Thyroid gland (tissue), 4 donors: ENCODE measurements at regions not wholly inside any gene's neighbourhood (a gene's known extent, or its start where the extent isn't known, plus 50 kb on each side); places are given as distances from the start of the nearest gene placed in this dataset.

ENCODE experiments used
- DNase-seq, 2 donors: peaks; one replicate each; pipeline ENCODE4 v3.0.0-alpha.2; 2019
- H3K27ac ChIP-seq, 3 donors: fragments of 200-600 bp; sonication (generic); 1 replicate in 2 of 3; 2 replicates in 1 of 3; pipeline ENCODE4 v1.5.1; 2016 to 2019; ENCODE audit warnings: mild to moderate bottlenecking in 1 of 3, moderate library complexity in 1 of 3
- H3K27me3 ChIP-seq: fragments of 200-600 bp; sonication (generic); one replicate; pipeline ENCODE4 v1.5.1; 2019
- H3K36me3 ChIP-seq, 2 donors: fragments of 200-600 bp; sonication (generic); one replicate each; pipeline ENCODE4 v1.5.1; 2016 to 2019
- H3K4me1 ChIP-seq, 2 donors: fragments of 200-600 bp; sonication (generic); one replicate each; pipeline ENCODE4 v1.5.1; 2017 to 2019
- H3K4me3 ChIP-seq, 3 donors: fragments of 200-600 bp; sonication (generic); replicated peaks in 1 of 3; 1 replicate in 2 of 3; 2 replicates in 1 of 3; pipeline ENCODE4 v1.5.1; 2016; ENCODE audit warnings: mild to moderate bottlenecking in 1 of 3
- H3K9me3 ChIP-seq: fragments of 200-600 bp; sonication (generic); one replicate; pipeline ENCODE4 v1.5.1; 2017
- CTCF ChIP-seq, 6 experiments: fragments of 200-600 bp in 3 of 6; fragments of 450-650 bp in 3 of 6; sonication (generic) in 3 of 6; IDR thresholded peaks; one replicate each; pipeline ENCODE4 v1.5.1; 2016 to 2019; ENCODE audit warnings: antibody characterized with exemption in 6 of 6, mild to moderate bottlenecking in 2 of 6, inconsistent platforms in 1 of 6, moderate library complexity in 1 of 6
- POLR2A ChIP-seq, 2 donors: fragments of 450-650 bp; IDR thresholded peaks; one replicate each; pipeline ENCODE4 v1.6.1; 2017; ENCODE audit warnings: antibody characterized with exemption in 2 of 2, mild to moderate bottlenecking in 2 of 2, moderate library complexity in 1 of 2
- WGBS, 2 donors: methylation state at CpG; one replicate each; pipeline ENCODE4 v1.1.5; 2017; 5-methylcytosine and 5-hydroxymethylcytosine counted together
- intact Hi-C: fragments of 100-400 bp; cut with DNase I; formaldehyde crosslinking; loops from one replicate; pipeline ENCODE4 v1.15.1; 2023

- Histone ChIP-seq H3K4me3 (no peak overlapping the region), H3K27me3 (no peaks in the 10 kb centered on the region), H3K27ac (no peak overlapping the region), H3K9me3 (no peaks in the 10 kb centered on the region), H3K36me3 (no peaks in the 10 kb centered on the region), H3K4me1 (no peaks in the 10 kb centered on the region)
- 84 to 90% methylated on average over 3 of the region's 3 CpGs for WGBS, 2 donors
- intact Hi-C loops: no loop called here
- TF ChIP-seq CTCF (IDR thresholded peaks at IDR 0.05): no peak
- no peak for TF ChIP-seq POLR2A (IDR thresholded peaks at IDR 0.05)
- DNase-seq: no peak
Observed at GRCh38 chr2:82674652-82675051, 1784.4 kb downstream of the SUCLG1 start.

GRCh38 chr2:82667491-82667890 lies 1791.6 kb downstream of the SUCLG1 start:
- Histone ChIP-seq H3K9me3 (no peaks in the 10 kb centered on the region), H3K36me3 (no peaks in the 10 kb centered on the region), H3K27ac (no peak overlapping the region), H3K4me3 (no peak overlapping the region), H3K4me1 (no peaks in the 10 kb centered on the region), H3K27me3 (no peaks in the 10 kb centered on the region)
- intact Hi-C loops: no loop called here
- no peak for DNase-seq
- WGBS, 2 donors: 71 to 76% methylated on average over 1 of the region's 1 CpG
- no peak for TF ChIP-seq POLR2A (IDR thresholded peaks at IDR 0.05)
- TF ChIP-seq CTCF (IDR thresholded peaks at IDR 0.05): no peak

GRCh38 chr2:82665691-82666090 lies 1793.4 kb downstream of the SUCLG1 start:
- H3K4me3 ChIP-seq: no peak overlapping the region
- H3K27me3 ChIP-seq: no peaks in the 10 kb centered on the region
- no peak overlapping the region for H3K27ac ChIP-seq
- H3K36me3 ChIP-seq: no peaks in the 10 kb centered on the region
- no peak for TF ChIP-seq CTCF (IDR thresholded peaks at IDR 0.05)
- TF ChIP-seq POLR2A (IDR thresholded peaks at IDR 0.05): no peak
- DNase-seq: no peak
- intact Hi-C loops: no loop called here
- H3K4me1 ChIP-seq: no peaks in the 10 kb centered on the region
- 71 to 79% methylated on average over 3 of the region's 3 CpGs for WGBS, 2 donors
- H3K9me3 ChIP-seq: no peaks in the 10 kb centered on the region

- intact Hi-C loops: no loop called here
- no peak for DNase-seq
- H3K4me1 ChIP-seq: no peaks in the 10 kb centered on the region
- no peak overlapping the region for H3K4me3 ChIP-seq
- no peaks in the 10 kb centered on the region for H3K27me3 ChIP-seq
- H3K9me3 ChIP-seq: no peaks in the 10 kb centered on the region
- no peak for TF ChIP-seq POLR2A (IDR thresholded peaks at IDR 0.05)
- no peak for TF ChIP-seq CTCF (IDR thresholded peaks at IDR 0.05)
- H3K27ac ChIP-seq: no peak overlapping the region
- H3K36me3 ChIP-seq: no peaks in the 10 kb centered on the region
- 76 to 81% methylated on average over 2 of the region's 2 CpGs for WGBS, 2 donors
Observed at GRCh38 chr2:82657106-82657505, 1802.0 kb downstream of the SUCLG1 start.

- no peak overlapping the region for H3K27ac ChIP-seq
- no peaks in the 10 kb centered on the region for H3K36me3 ChIP-seq
- WGBS, 2 donors: 63 to 66% methylated on average over 2 of the region's 2 CpGs
- no peaks in the 10 kb centered on the region for H3K9me3 ChIP-seq
- H3K27me3 ChIP-seq: no peaks in the 10 kb centered on the region
- TF ChIP-seq CTCF (IDR thresholded peaks at IDR 0.05) (no peak), POLR2A (IDR thresholded peaks at IDR 0.05) (no peak)
- no peaks in the 10 kb centered on the region for H3K4me1 ChIP-seq
- intact Hi-C loops: no loop called here
- H3K4me3 ChIP-seq: no peak overlapping the region
- no peak for DNase-seq
Observed at GRCh38 chr2:82656420-82656819, 1802.7 kb downstream of the SUCLG1 start.
